ENCODE measurements at regions not wholly inside any gene's neighbourhood (a gene's known extent, or its start where the extent isn't known, plus 50 kb on each side); places are given as distances from the start of the nearest gene placed in this dataset.

DNA sequence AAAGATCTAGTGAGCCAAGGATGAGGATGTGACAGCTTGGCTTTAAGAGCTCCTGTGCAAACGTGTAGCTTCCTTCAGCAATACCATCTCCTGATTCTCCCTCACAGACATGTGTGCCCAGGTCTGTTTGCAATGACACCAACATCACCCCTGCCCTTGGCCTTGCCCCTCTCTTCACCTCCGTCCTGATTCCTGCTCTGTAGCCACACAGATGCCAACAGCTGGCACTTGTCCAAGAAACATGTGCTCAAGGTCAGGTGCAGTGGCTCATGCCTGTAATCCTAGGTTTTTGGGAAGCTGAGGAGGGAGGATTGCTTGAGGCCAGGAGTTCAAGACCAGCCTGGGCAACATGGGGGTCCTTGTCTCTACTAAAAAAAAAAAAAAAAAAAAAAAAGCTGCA, 103.8 kb upstream of the CRHR1 start:
- DNase-seq: no peak

DNA sequence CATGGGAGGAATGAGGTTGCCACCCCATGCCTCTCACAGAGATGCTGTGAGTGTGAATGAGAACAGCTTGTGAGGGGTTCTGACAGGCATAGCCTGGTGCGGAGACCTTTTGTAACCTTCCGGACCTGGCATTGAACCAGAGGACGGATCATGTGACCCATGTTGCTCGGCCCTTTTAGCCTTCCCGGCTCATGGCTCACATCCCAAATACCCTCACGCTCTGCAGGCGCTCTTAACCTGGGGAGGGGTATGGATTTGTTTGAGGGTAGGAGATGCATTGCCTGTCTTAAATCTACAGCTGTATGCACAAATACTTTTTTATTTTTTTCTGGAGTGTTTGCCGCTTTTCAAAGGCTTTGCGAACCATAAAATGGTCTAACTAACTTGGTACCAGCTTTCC, 102.4 kb upstream of the CRHR1 start:
- no peak for DNase-seq

DNA sequence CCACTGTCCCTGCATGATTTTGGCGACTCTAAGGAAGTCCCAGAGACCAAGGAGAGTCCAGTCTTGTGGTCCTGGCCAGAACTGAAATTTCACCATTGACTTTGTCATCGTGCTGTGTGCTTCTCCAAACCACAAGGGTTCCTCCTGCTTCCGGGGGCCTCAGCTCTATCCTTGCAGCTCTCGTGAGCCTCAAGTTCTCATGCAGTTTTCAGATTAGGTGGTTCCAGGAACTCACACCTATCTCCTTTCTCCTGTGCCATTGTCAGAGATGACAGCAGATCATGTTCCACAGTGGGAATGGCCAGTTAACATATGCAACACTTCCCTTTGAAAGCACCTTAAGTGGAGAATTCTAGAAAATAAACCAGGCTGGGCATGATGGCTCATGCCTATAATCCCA, 97.9 kb upstream of the CRHR1 start:
- no peak for DNase-seq

DNA sequence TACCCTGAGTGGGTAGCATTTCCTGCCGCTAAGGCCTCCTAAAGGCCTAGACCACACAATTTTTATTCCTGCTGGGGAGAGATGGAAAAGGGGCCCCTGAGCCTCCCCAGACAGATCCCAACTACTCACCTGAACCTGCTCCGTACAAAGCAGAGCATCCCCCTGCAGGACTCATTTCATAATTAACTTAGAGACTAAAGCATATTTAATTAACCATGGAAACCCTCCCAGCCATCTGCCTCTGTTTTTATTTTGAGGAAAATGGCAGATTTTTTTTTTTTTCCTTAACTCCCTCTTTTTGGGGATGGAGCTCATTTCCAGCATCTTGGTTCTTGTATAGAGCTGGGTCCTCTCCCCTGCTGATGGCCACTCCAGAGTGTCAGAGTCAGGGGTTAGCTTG, 96.5 kb upstream of the CRHR1 start:
- DNase-seq: no peak

DNA sequence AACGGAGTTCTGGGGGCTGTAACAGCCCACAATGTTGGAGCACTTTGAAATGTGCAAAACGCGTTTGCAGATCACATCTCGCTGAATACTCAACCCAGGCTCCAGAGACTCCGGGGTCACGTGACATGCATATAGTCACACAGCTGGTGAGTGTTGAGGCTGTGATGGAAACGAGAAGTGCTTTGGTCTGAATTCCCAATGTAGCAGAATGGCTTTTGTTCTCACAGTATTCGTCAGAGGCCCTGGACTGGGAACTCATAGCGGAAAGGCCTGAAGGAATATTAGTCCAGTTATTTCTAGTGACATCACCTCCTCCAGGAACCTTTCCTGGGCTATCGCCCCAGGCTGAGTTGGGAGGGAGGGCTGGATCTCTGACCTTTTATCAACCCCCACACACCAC, 95.8 kb upstream of the CRHR1 start:
- DNase-seq: peak in 17 of 58 donors; percentile 6 to 42 (median 17)

- DNase-seq: no peak
Observed at GRCh38 chr17:45688820-45689219, 95.3 kb upstream of the CRHR1 start.

DNA sequence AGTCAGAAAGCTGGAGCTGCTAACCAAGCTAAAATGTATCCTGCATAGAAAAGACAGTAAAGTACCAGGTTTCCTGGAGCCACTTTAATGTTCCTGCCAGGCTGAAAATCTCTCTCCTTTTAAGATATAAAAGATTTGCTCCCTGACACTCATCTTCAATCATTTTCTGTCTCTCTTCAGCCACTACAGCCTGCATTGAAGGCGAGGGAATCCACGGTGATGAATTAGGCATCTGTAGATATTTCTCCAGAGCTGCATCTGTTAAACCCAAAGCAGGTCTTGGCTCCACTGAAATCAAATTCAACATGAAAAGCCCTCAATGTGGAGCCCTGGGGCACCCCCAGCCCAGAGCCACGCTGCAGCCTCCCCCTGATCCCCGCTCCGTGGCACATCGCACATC, 94.7 kb upstream of the CRHR1 start:
- no peak for DNase-seq

DNA sequence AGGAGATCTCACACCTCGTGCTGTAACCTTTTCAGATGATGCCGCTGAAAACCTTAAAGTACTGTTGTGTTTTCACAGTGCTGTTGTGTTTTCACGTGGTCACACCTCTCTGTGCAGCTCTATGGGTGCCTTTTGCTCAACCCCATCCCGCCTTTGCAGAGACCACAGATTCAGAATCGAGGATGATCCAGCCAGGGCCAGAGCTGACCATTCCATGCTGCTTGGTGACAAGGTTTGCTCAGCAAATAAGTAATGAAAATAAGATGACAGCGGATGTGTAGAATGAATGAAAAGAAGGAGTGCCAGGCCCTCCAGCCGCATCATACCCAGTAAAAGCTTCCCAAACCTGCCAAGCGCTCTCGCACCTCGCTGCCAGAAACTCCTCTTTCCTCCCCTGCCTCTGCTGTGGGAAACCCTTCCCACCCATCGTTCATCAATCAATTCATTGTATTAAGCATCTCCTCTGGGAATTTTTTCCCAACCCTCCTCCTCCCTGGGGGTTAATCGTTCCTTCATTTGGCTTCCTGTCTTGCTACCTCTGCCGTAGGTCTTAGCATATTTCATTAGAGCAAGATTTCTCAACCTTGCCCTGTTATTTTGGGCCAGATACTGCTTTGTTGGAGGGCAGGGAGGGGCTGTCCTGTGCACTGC, 93.4 kb upstream of the CRHR1 start:
- DNase-seq: no peak

GRCh38 chr17:45692661-45693060, 91.5 kb upstream of the CRHR1 start:
- DNase-seq: no peak

GRCh38 chr17:45693792-45694191, 90.3 kb upstream of the CRHR1 start:
- DNase-seq: no peak

DNA sequence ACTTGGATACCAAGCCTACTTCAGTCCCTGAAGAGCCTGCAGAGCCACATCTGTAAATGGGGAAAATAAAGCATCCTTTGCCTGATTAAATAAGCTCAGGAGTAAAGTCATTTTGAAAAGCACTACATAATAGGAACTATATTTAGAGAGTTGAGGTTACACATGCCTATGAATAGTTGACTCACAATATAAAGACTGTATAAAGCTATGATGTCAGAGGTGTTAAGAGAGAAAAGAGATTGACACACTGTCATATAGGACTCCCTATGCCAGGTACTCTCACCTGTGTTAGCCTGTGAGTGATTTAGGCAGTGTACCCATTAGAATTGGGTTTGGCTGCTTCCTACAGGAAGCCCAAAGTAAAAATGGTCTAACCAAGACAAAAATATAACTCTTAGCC, 87.7 kb upstream of the CRHR1 start:
- no peak for DNase-seq

- DNase-seq: no peak
Observed at GRCh38 chr17:45697076-45697475, 87.0 kb upstream of the CRHR1 start.

DNA sequence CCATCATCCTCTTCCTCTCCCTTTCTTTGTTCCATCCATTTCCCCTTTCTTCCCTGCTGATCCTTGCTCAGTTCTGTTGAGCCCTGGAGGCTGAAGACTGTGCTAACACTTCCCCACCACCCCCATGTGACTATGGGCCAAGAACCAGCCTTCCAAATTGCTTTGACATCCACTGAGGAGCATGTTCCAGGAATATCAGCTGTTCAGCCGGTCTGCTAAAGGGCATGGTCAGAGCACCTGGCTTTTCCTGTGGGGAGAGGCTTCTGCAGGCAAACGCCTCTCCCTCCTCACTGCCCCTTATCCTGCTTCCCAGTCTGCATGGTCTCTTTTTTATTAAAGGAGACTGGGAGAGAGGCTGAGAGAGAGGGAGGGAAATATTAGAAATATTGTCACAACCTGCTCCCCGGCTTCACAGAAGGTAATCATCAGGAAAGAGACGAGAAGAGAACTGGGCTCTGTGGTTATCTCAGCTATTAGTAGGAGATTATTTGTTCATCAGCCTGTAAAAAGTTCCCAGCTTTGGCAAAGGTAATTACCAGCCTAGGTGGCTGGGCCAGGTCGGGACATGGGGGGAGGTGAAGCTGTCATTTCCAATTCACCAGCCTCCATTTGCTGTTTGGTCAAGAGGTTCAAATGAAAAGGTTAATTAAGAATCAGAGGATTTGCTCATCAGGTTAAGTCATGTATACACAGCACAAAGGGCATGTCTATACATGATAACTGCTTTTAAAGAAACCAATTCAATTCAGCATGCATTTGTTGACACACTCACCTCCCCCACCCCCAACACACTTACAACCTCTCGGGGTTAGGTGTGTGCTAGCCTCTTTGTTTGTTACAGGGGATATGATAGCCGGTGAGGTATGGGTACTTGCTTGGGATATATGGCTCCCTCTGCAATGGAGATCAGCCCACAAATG, 83.7 kb upstream of the CRHR1 start:
- no peak for DNase-seq

GRCh38 chr17:45702666-45703266, 81.4 kb upstream of the CRHR1 start:
- no peak for DNase-seq

GRCh38 chr17:45703348-45703747, 80.8 kb upstream of the CRHR1 start:
- peak in 4 of 58 donors; percentile 4 to 17 (median 10) for DNase-seq

- DNase-seq: no peak
Observed at GRCh38 chr17:45703806-45704205, 80.3 kb upstream of the CRHR1 start.

GRCh38 chr17:45704251-45704650, 79.9 kb upstream of the CRHR1 start:
- no peak for DNase-seq

GRCh38 chr17:45705123-45706009, 78.8 kb upstream of the CRHR1 start:
- DNase-seq: peak in 3 of 58 donors; percentile 4 to 41 (median 14)

- DNase-seq: no peak
Observed at GRCh38 chr17:45706033-45706432, 78.1 kb upstream of the CRHR1 start.

DNA sequence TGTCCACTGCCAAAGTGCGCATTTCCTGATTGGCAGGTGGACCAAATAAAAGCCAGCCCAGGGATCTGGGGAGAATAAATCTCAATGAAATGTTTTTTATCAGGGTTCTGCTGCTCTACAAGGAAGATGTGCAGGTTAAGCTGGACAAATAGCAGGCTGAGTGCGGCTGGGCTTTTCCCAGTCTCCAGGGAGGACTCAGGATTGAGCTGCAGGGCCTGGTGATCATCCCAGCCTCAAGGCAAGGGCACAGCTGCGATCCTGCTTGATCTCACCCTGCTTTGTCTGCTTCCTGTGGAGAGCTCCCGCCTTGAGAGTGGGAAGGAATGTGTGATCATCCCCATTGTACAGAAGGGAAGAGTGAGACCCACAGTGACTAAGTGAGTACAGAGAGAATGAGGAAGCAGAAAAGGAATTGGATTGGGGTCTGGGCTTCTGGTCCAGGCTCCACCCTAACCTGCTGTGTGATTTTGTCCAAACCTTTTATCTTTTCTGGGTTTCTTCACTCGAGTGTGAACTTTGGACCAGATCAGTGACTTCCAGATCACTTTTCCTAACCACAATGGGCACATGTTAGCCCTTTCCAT, 75.3 kb upstream of the CRHR1 start:
- DNase-seq: no peak

DNA sequence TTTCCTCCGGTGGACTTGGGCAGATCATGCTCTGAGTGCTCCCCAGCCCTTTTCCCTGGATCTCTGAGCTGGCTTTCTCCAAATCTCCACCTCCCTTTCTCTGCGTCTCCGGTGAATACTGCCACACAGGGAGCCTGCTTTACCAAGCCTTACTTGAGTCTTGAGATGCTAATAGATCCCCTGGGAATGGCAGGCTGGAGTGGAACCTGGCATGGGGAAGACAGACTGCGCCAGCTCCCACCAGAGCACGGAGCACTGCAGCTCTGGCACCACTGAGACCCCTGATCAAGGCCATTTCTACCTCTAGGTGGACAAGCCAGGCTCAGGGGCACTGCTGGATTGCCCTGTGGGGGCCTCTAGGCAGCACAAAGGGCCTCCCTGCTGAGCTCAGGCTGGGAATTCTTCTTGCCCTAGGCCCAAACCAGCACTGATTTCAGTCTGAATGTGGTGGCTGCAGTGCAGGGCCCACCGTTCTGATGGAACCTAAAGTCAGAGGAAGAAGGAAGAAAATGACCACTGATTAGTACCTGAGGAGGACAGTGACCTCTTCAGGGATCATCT, 74.3 kb upstream of the CRHR1 start:
- DNase-seq: no peak
